Adrenal gland (tissue), 5 donors: ENCODE measurements at regions not wholly inside any gene's neighbourhood (a gene's known extent, or its start where the extent isn't known, plus 50 kb on each side); places are given as distances from the start of the nearest gene placed in this dataset.
A peak's percentile ranks its signal among the peaks of the same experiment; 100 is the strongest.

ENCODE experiments used
- POLR2A ChIP-seq, 2 donors: fragments of 450-650 bp; IDR thresholded peaks; one replicate each; pipeline ENCODE4 v1.6.1; 2017; ENCODE audit warnings: antibody characterized with exemption in 2 of 2, mild to moderate bottlenecking in 2 of 2, moderate library complexity in 1 of 2
- TF ChIP-seq, protein P1 (sequence below), 6 experiments: fragments of 450-650 bp in 4 of 6; fragments of 200-600 bp in 2 of 6; sonication (generic) in 1 of 6; IDR thresholded peaks; 1 replicate in 5 of 6; 2 replicates in 1 of 6; pipeline versions ENCODE4 v1.5.1 to v1.8.0; 2016 to 2021; ENCODE audit warnings: antibody characterized with exemption in 6 of 6, mild to moderate bottlenecking in 2 of 6, moderate library complexity in 1 of 6
- donor health status: DM: no; HTN: no; CAD: no.

DNA sequence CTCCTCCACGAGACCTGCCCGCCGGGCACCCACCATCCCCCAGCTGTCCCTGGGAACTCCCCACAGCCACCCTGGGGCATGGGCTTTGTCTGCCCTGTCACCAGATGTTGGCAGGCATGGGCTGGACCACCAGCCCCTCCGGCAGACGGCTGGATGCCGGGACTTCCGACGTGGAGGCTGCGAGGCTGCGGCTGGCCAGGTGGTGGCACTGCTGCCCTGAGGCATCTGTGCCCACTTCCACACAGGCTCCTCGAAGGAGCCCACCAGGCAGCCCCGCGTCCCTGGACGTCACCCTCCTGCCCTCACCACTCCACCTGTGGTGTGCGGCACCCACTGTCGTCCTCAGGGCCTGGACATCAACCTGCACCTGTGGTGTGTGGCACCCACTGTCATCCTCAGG is 319.9 kb upstream of the SALL3 start:
- TF ChIP-seq, protein P1, sequence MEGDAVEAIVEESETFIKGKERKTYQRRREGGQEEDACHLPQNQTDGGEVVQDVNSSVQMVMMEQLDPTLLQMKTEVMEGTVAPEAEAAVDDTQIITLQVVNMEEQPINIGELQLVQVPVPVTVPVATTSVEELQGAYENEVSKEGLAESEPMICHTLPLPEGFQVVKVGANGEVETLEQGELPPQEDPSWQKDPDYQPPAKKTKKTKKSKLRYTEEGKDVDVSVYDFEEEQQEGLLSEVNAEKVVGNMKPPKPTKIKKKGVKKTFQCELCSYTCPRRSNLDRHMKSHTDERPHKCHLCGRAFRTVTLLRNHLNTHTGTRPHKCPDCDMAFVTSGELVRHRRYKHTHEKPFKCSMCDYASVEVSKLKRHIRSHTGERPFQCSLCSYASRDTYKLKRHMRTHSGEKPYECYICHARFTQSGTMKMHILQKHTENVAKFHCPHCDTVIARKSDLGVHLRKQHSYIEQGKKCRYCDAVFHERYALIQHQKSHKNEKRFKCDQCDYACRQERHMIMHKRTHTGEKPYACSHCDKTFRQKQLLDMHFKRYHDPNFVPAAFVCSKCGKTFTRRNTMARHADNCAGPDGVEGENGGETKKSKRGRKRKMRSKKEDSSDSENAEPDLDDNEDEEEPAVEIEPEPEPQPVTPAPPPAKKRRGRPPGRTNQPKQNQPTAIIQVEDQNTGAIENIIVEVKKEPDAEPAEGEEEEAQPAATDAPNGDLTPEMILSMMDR (IDR thresholded peaks at IDR 0.05): peak in 1 of 6 experiments; percentile 31
- TF ChIP-seq POLR2A (IDR thresholded peaks at IDR 0.05): no peak
